Loucy (cell line): ENCODE measurements at regions not wholly inside any gene's neighbourhood (a gene's known extent, or its start where the extent isn't known, plus 50 kb on each side); places are given as distances from the start of the nearest gene placed in this dataset.

Experiments
- EZH2phosphoT487 ChIP-seq: fragments of 200-600 bp; IDR thresholded peaks from 2 replicates; pipeline ENCODE4 v1.6.1; 2018; ENCODE audit warnings: antibody characterized with exemption, mild to moderate bottlenecking, moderate library complexity, borderline replicate concordance
- TF ChIP-seq, protein P1 (sequence below): fragments of 200-600 bp; sonication (generic); conservative IDR thresholded peaks from 2 replicates; pipeline ENCODE4 v1.5.1; 2014; ENCODE audit warnings: mild to moderate bottlenecking, antibody characterized with exemption, low read length

- TF ChIP-seq, protein P1, sequence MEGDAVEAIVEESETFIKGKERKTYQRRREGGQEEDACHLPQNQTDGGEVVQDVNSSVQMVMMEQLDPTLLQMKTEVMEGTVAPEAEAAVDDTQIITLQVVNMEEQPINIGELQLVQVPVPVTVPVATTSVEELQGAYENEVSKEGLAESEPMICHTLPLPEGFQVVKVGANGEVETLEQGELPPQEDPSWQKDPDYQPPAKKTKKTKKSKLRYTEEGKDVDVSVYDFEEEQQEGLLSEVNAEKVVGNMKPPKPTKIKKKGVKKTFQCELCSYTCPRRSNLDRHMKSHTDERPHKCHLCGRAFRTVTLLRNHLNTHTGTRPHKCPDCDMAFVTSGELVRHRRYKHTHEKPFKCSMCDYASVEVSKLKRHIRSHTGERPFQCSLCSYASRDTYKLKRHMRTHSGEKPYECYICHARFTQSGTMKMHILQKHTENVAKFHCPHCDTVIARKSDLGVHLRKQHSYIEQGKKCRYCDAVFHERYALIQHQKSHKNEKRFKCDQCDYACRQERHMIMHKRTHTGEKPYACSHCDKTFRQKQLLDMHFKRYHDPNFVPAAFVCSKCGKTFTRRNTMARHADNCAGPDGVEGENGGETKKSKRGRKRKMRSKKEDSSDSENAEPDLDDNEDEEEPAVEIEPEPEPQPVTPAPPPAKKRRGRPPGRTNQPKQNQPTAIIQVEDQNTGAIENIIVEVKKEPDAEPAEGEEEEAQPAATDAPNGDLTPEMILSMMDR: no peak
- TF ChIP-seq EZH2phosphoT487: no peak
Observed at GRCh38 chr10:88041243-88042159, 178.1 kb downstream of the PTEN start.
